ENCODE measurements at regions not wholly inside any gene's neighbourhood (a gene's known extent, or its start where the extent isn't known, plus 50 kb on each side); places are given as distances from the start of the nearest gene placed in this dataset.
"Not testable (repeated sequence)": the region's sequence is repeated elsewhere in the genome, so short reads cannot be mapped to it uniquely, and the experiment has no call there.

DNA sequence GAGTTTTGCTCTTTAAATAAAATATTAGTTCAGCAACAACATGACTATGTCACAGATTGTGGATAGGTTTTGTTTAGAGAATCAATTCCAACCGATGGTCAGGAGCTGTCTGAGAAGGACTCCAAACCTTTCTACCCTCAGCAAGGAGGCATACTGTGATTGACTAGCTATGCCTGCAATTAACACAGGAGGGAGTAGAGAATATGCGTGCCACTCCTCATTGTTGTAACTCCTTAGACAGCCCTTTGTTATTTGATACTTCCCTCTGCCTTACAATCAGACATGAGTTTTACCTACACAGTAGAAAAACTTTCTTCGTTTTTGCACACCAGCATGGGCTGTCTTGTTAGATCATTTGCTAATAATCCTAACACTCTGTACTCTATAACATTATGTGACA is 796.5 kb downstream of the PRIM2 start:
- Histone ChIP-seq H3K4me3 (no peak overlapping the region), H3K27me3 (replicated peaks in 1 of 2; ENCODE audit: control insufficient read depth in 2 of 2, insufficient read depth in 2 of 2, low read length in 1 of 2) (no peaks in the 10 kb centered on the region), H3K27ac (ENCODE audit: control insufficient read depth, insufficient read depth) (no peak overlapping the region), H2AFZ (ENCODE audit: control insufficient read depth, low read depth, low read length) (no peak overlapping the region), H3K36me3 (ENCODE audit: control insufficient read depth in 2 of 2, insufficient read depth in 2 of 2, low read length in 1 of 2) (no peaks in the 10 kb centered on the region), H4K20me1 (ENCODE audit: control insufficient read depth, insufficient read depth) (no peaks in the 10 kb centered on the region), H3K9me3 (replicated peaks; ENCODE audit: control insufficient read depth, insufficient read depth, low read length) (no peaks in the 10 kb centered on the region), H3K4me1 (ENCODE audit: control insufficient read depth, insufficient read depth, low read length) (no peaks in the 10 kb centered on the region), H3K4me2 (ENCODE audit: control insufficient read depth, insufficient read depth) (no peak overlapping the region), H3K79me2 (ENCODE audit: control insufficient read depth, insufficient read depth, low read length) (no peaks in the 10 kb centered on the region), H3K9ac (ENCODE audit: control insufficient read depth, insufficient read depth, low read length) (no peak overlapping the region)
- ChIA-PET POLR2A (no interaction called here), CTCF (no interaction called here), SMC1A (ENCODE audit: uncharacterized antibody, unreplicated experiment) (no interaction called here), RAD21 (ENCODE audit: unreplicated experiment) (no interaction called here)
- no peak for TF ChIP-seq KDM1A (IDR thresholded peaks at IDR 0.05; ENCODE audit: borderline replicate concordance)
- TF ChIP-seq, protein P1, sequence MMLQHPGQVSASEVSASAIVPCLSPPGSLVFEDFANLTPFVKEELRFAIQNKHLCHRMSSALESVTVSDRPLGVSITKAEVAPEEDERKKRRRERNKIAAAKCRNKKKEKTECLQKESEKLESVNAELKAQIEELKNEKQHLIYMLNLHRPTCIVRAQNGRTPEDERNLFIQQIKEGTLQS (IDR thresholded peaks at IDR 0.05; ENCODE audit: borderline replicate concordance, extremely low read depth, low read depth, low read length), result no peak
- TF ChIP-seq ZZZ3 (IDR thresholded peaks at IDR 0.05; ENCODE audit: control insufficient read depth, insufficient read length, low read depth), result no peak
- TF ChIP-seq SREBF1 (IDR thresholded peaks at IDR 0.05; ENCODE audit: low read length), result no peak
- TF ChIP-seq, protein P2, sequence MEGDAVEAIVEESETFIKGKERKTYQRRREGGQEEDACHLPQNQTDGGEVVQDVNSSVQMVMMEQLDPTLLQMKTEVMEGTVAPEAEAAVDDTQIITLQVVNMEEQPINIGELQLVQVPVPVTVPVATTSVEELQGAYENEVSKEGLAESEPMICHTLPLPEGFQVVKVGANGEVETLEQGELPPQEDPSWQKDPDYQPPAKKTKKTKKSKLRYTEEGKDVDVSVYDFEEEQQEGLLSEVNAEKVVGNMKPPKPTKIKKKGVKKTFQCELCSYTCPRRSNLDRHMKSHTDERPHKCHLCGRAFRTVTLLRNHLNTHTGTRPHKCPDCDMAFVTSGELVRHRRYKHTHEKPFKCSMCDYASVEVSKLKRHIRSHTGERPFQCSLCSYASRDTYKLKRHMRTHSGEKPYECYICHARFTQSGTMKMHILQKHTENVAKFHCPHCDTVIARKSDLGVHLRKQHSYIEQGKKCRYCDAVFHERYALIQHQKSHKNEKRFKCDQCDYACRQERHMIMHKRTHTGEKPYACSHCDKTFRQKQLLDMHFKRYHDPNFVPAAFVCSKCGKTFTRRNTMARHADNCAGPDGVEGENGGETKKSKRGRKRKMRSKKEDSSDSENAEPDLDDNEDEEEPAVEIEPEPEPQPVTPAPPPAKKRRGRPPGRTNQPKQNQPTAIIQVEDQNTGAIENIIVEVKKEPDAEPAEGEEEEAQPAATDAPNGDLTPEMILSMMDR (IDR thresholded peaks at IDR 0.05 in 2 of 3, conservative IDR thresholded peaks at IDR 0.05 in 1 of 3; ENCODE audit: control insufficient read depth in 2 of 3, extremely low read depth in 1 of 3, insufficient read depth in 1 of 3, low read depth in 3 of 3, low read length in 3 of 3), result no peak
- intact Hi-C loops (cut with micrococcal nuclease; ENCODE audit: unreplicated experiment) (no loop called here), in situ Hi-C loops (cut with MboI) (no loop called here)
- ATAC-seq (no peak), DNase-seq (ENCODE audit: low read depth, low spot score) (no peak), FAIRE-seq (no peak)
- no TSS peak for BruUV-seq (replicated peaks)
- 2% methylated on average over 3 of the region's 3 CpGs for WGBS (ENCODE audit: insufficient coverage, insufficient replicate concordance, low lambda C conversion rate, missing lambda C conversion rate)

DNA sequence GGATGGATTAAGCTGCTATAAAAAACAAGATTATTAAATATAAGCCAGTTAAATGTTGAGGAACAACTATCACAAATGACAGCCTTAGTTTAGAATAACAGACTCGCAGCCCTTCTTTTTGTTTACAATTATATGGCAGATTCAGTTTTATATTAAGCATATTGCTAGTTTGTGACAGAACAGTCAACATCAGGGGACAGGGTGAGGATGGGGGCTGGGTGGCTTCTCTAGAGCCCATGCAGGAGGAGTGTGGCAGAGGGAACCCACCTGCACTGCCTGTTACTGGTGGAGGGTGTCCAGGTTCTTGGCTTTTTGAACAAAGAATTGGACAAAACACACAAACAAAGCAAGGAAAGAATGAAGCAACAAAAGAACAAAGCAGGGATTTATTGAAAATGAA is 799.7 kb downstream of the PRIM2 start:
- H3K4me2 ChIP-seq (ENCODE audit: control insufficient read depth, insufficient read depth); H3K4me1 ChIP-seq (ENCODE audit: control insufficient read depth, insufficient read depth, low read length); CTCF ChIA-PET; H3K27ac ChIP-seq (ENCODE audit: control insufficient read depth, insufficient read depth); FAIRE-seq; H3K79me2 ChIP-seq (ENCODE audit: control insufficient read depth, insufficient read depth, low read length); H4K20me1 ChIP-seq (ENCODE audit: control insufficient read depth, insufficient read depth); ATAC-seq; intact Hi-C loops (cut with micrococcal nuclease; ENCODE audit: unreplicated experiment); H3K36me3 ChIP-seq (ENCODE audit: control insufficient read depth in 2 of 2, insufficient read depth in 2 of 2, low read length in 1 of 2); H3K4me3 ChIP-seq; H3K27me3 ChIP-seq (replicated peaks in 1 of 2; ENCODE audit: control insufficient read depth in 2 of 2, insufficient read depth in 2 of 2, low read length in 1 of 2); H3K9ac ChIP-seq (ENCODE audit: control insufficient read depth, insufficient read depth, low read length); H3K9me3 ChIP-seq (replicated peaks; ENCODE audit: control insufficient read depth, insufficient read depth, low read length); DNase-seq (ENCODE audit: low read depth, low spot score); in situ Hi-C loops (cut with MboI); H2AFZ ChIP-seq (ENCODE audit: control insufficient read depth, low read depth, low read length); BruUV-seq (replicated peaks); SMC1A ChIA-PET (ENCODE audit: uncharacterized antibody, unreplicated experiment); RAD21 ChIA-PET (ENCODE audit: unreplicated experiment); POLR2A ChIA-PET: not testable (repeated sequence)
- 0% methylated on average over 1 of the region's 1 CpG for WGBS (ENCODE audit: insufficient coverage, insufficient replicate concordance, low lambda C conversion rate, missing lambda C conversion rate)

DNA sequence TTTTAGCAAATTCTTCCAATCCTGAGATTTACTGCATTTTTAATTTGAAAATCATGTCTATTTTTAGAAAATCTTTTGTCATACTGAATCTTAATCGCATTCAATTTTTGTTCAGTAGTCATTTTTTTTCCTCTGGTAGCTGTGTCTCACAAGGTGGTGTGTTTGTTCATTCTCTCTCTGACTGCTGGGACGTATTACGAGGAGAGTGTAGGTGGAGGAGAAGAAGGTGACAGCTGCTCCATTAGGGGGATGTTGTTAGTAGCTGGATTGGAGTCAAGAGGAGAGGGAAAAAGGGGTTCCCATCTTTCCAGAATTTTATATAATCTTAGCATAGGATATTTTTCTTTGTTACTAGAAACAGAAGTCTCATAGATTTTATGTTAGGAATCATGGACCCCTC is 804.2 kb downstream of the PRIM2 start:
- H3K36me3 ChIP-seq (ENCODE audit: control insufficient read depth in 2 of 2, insufficient read depth in 2 of 2, low read length in 1 of 2); H3K79me2 ChIP-seq (ENCODE audit: control insufficient read depth, insufficient read depth, low read length); POLR2A ChIA-PET; H3K27ac ChIP-seq (ENCODE audit: control insufficient read depth, insufficient read depth); H3K9ac ChIP-seq (ENCODE audit: control insufficient read depth, insufficient read depth, low read length); FAIRE-seq; DNase-seq (ENCODE audit: low read depth, low spot score); RAD21 ChIA-PET (ENCODE audit: unreplicated experiment); intact Hi-C loops (cut with micrococcal nuclease; ENCODE audit: unreplicated experiment); H3K4me3 ChIP-seq; H3K4me2 ChIP-seq (ENCODE audit: control insufficient read depth, insufficient read depth); H4K20me1 ChIP-seq (ENCODE audit: control insufficient read depth, insufficient read depth); SMC1A ChIA-PET (ENCODE audit: uncharacterized antibody, unreplicated experiment); ATAC-seq; H3K9me3 ChIP-seq (replicated peaks; ENCODE audit: control insufficient read depth, insufficient read depth, low read length); BruUV-seq (replicated peaks); in situ Hi-C loops (cut with MboI); H2AFZ ChIP-seq (ENCODE audit: control insufficient read depth, low read depth, low read length); H3K4me1 ChIP-seq (ENCODE audit: control insufficient read depth, insufficient read depth, low read length); H3K27me3 ChIP-seq (replicated peaks in 1 of 2; ENCODE audit: control insufficient read depth in 2 of 2, insufficient read depth in 2 of 2, low read length in 1 of 2); CTCF ChIA-PET: not testable (repeated sequence)
- WGBS (ENCODE audit: insufficient coverage, insufficient replicate concordance, low lambda C conversion rate, missing lambda C conversion rate), result 44% methylated on average over 3 of the region's 3 CpGs
